DMS 273 (cell line): ENCODE measurements at regions not wholly inside any gene's neighbourhood (a gene's known extent, or its start where the extent isn't known, plus 50 kb on each side); places are given as distances from the start of the nearest gene placed in this dataset.
"Not testable (repeated sequence)": the region's sequence is repeated elsewhere in the genome, so short reads cannot be mapped to it uniquely, and the experiment has no call there.

Experiments
- DNase-seq: peaks from one replicate; lab custom pipeline; 2025; ENCODE audit not compliant: unreplicated experiment; lab: John Stamatoyannopoulos, UW

- no peak for DNase-seq
Measured at GRCh38 chr5:66411701-66412100, 184.5 kb upstream of the MAST4 start.

- DNase-seq, result peak; percentile 32
Measured at GRCh38 chr5:66413931-66414330, 182.3 kb upstream of the MAST4 start.

GRCh38 chr5:66415208-66415607, 181.0 kb upstream of the MAST4 start:
- DNase-seq, result peak; percentile 50

- DNase-seq, result no peak
Measured at GRCh38 chr5:66416698-66417097, 179.5 kb upstream of the MAST4 start.

- no peak for DNase-seq
Measured at GRCh38 chr5:66417781-66418180, 178.4 kb upstream of the MAST4 start.

- peak; percentile 7 for DNase-seq
Measured at GRCh38 chr5:66423484-66423883, 172.7 kb upstream of the MAST4 start.

- no peak for DNase-seq
Measured at GRCh38 chr5:66425842-66426241, 170.4 kb upstream of the MAST4 start.

GRCh38 chr5:66426259-66427138, 169.7 kb upstream of the MAST4 start:
- DNase-seq, result peak; percentile 21

GRCh38 chr5:66427139-66427442, 169.1 kb upstream of the MAST4 start:
- DNase-seq, result no peak

- peak; percentile 49 for DNase-seq
Measured at GRCh38 chr5:66436721-66437120, 159.5 kb upstream of the MAST4 start.

GRCh38 chr5:66438087-66438486, 158.1 kb upstream of the MAST4 start:
- DNase-seq, result no peak

- no peak for DNase-seq
Measured at GRCh38 chr5:66438696-66439095, 157.5 kb upstream of the MAST4 start.

GRCh38 chr5:66440202-66440680, 156.0 kb upstream of the MAST4 start:
- peak; percentile 5 for DNase-seq

- no peak for DNase-seq
Measured at GRCh38 chr5:66441351-66441750, 154.8 kb upstream of the MAST4 start.

- no peak for DNase-seq
Measured at GRCh38 chr5:66442951-66443445, 153.2 kb upstream of the MAST4 start.

- no peak for DNase-seq
Measured at GRCh38 chr5:66443462-66444130, 152.6 kb upstream of the MAST4 start.

GRCh38 chr5:66448070-66448469, 148.1 kb upstream of the MAST4 start:
- DNase-seq, result not testable (repeated sequence)

GRCh38 chr5:66450237-66450636, 146.0 kb upstream of the MAST4 start:
- no peak for DNase-seq

GRCh38 chr5:66450988-66451387, 145.2 kb upstream of the MAST4 start:
- DNase-seq, result no peak

- DNase-seq, result no peak
Measured at GRCh38 chr5:66452109-66452508, 144.1 kb upstream of the MAST4 start.

GRCh38 chr5:66454186-66455078, 141.8 kb upstream of the MAST4 start:
- no peak for DNase-seq
